Memory B cell (primary cell): ENCODE measurements at regions not wholly inside any gene's neighbourhood (a gene's known extent, or its start where the extent isn't known, plus 50 kb on each side); places are given as distances from the start of the nearest gene placed in this dataset.

Experiments used
- ATAC-seq: fragments of 150-1000 bp; cut with Tn5 transposase; 2 replicates; pipeline ENCODE4 v1.10.0; 2021; ENCODE audit warnings: low read depth, mild to moderate bottlenecking, moderate library complexity
- DNase-seq, 2 donors: peaks; one replicate each; pipeline ENCODE4 v3.0.0; 2022; ENCODE audit warnings: low spot score in 2 of 2
- H3K27ac Mint-ChIP-seq: one replicate; pipeline ENCODE4 v1.8.0; 2022; ENCODE audit warnings: mild to moderate bottlenecking, moderate library complexity, mixed read lengths
- H3K27me3 Mint-ChIP-seq: one replicate; pipeline ENCODE4 v1.8.0; 2022; ENCODE audit warnings: mixed read lengths
- H3K36me3 Mint-ChIP-seq: one replicate; pipeline ENCODE4 v1.8.0; 2022; ENCODE audit warnings: mild to moderate bottlenecking, mixed read lengths
- H3K4me1 Mint-ChIP-seq: one replicate; pipeline ENCODE4 v1.8.0; 2022; ENCODE audit warnings: mixed read lengths
- H3K4me3 Mint-ChIP-seq: one replicate; pipeline ENCODE4 v1.8.0; 2022; ENCODE audit warnings: mild to moderate bottlenecking, moderate library complexity, mixed read lengths
- H3K9me3 Mint-ChIP-seq: one replicate; pipeline ENCODE4 v1.8.0; 2022; ENCODE audit warnings: mixed read lengths

DNA sequence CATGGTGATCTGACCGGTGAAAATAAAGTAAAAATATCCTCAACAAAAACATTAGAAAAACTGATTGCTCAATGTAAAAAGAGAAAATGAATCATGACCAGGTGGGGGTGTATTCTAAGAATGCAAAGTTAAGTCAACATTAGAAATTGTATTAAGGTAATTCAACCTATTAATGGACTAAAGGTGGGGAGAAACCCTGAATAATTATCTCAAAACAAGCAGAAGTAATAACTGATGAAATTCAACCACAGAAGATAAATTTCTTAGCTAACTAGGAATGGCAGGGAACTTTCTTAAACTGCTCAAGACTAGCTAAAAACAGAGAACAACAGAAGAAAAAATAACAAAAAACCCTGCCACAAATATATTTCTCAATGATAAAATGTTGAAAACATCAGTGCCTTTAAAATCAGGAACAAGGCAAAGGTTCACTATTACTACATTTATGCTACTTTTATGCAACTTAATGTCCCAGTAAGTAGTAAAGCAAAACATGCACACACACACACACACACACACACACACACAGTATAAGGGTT is 204.4 kb upstream of the THBS1 start:
- Mint-ChIP-seq H3K4me1 (no peaks in the 10 kb centered on the region), H3K9me3 (peaks cover 8% of the 10 kb centered on the region), H3K4me3 (no peak overlapping the region), H3K27me3 (peaks cover 3% of the 10 kb centered on the region), H3K27ac (no peak overlapping the region), H3K36me3 (no peaks in the 10 kb centered on the region)
- no peak for DNase-seq
- ATAC-seq, result no peak

GRCh38 chr15:39381517-39381916 is 199.4 kb upstream of the THBS1 start:
- no peak overlapping the region for H3K4me3 Mint-ChIP-seq
- ATAC-seq, result no peak
- no peaks in the 10 kb centered on the region for H3K36me3 Mint-ChIP-seq
- no peak for DNase-seq
- H3K4me1 Mint-ChIP-seq, result no peaks in the 10 kb centered on the region
- H3K9me3 Mint-ChIP-seq, result peaks cover 3% of the 10 kb centered on the region
- H3K27ac Mint-ChIP-seq, result peak overlapping the region; percentile 31
- H3K27me3 Mint-ChIP-seq, result peaks cover 3% of the 10 kb centered on the region

DNA sequence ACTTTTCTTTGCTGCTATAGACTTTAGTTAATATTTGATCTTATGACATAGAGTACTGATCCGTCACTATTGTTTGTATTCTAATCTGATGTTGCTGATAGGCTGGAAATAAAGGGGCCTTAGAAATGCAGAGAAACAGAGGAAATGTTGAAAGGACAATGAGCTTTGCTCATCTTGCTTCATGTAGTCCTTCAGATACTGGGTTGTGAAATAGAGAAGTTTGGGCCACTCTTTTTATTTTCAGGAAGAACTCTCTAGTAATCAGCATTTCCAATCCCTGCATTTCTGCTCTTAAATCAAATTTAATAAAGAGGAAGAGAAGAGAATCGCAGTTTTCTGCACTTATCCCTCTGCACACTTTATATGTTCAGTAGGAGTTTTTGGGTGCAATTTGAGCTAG is 192.8 kb upstream of the THBS1 start:
- ATAC-seq, result no peak
- no peak for DNase-seq
- no peak overlapping the region for H3K4me3 Mint-ChIP-seq
- H3K27me3 Mint-ChIP-seq, result no peaks in the 10 kb centered on the region
- no peaks in the 10 kb centered on the region for H3K4me1 Mint-ChIP-seq
- no peak overlapping the region for H3K27ac Mint-ChIP-seq
- no peaks in the 10 kb centered on the region for H3K9me3 Mint-ChIP-seq
- H3K36me3 Mint-ChIP-seq, result no peaks in the 10 kb centered on the region

DNA sequence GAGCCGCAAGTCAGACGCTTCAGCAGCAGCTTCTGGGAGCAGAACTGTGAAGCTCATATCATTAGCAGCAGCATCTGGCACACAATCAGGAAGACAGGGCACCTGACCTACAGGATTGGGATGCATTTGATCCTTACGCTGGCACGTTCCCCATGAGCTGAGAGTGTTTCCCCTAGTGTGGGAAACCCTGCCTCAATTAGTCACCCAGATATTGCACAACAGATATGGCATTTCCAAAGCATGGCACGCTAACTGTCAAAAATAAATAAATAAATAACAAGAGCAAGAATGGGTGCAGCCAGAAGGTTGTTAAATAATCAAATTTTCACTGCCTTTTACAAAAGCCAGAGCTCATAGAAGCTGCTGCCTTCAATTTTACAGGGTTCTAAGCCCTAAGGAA is 189.6 kb upstream of the THBS1 start:
- Mint-ChIP-seq H3K27me3 (peaks cover 3% of the 10 kb centered on the region), H3K27ac (no peak overlapping the region), H3K4me1 (no peaks in the 10 kb centered on the region), H3K36me3 (no peaks in the 10 kb centered on the region), H3K4me3 (no peak overlapping the region), H3K9me3 (no peaks in the 10 kb centered on the region)
- ATAC-seq, result no peak
- no peak for DNase-seq

DNA sequence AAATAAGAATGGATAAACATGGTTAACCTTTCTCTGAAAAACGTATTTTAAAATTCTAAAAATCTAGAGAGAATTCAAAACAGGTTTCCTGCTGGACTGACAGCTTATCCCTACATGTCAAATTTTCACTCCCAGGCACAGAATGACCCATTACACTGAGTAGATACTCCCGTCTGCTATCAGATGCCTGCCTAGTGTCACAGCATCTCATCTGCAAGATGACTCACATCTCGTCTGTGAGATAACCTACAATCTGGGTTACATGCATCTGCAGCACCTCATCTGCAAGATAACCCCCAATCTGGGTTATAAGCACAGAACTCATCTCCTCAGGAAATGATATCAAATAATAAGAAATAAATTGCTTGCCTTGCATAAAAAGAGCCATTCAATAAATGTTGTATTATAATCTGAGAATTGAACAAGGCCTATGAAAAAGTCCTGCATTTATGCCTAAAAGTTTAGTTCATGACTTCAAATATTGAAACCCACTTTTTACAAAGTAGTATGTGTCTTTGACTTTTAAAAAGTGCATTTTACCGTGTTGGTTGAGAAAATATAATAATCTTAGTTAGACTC is 188.3 kb upstream of the THBS1 start:
- H3K27ac Mint-ChIP-seq, result no peak overlapping the region
- ATAC-seq, result no peak
- H3K27me3 Mint-ChIP-seq, result peaks cover 3% of the 10 kb centered on the region
- no peak for DNase-seq
- no peak overlapping the region for H3K4me3 Mint-ChIP-seq
- H3K4me1 Mint-ChIP-seq, result no peaks in the 10 kb centered on the region
- H3K36me3 Mint-ChIP-seq, result no peaks in the 10 kb centered on the region
- no peaks in the 10 kb centered on the region for H3K9me3 Mint-ChIP-seq

DNA sequence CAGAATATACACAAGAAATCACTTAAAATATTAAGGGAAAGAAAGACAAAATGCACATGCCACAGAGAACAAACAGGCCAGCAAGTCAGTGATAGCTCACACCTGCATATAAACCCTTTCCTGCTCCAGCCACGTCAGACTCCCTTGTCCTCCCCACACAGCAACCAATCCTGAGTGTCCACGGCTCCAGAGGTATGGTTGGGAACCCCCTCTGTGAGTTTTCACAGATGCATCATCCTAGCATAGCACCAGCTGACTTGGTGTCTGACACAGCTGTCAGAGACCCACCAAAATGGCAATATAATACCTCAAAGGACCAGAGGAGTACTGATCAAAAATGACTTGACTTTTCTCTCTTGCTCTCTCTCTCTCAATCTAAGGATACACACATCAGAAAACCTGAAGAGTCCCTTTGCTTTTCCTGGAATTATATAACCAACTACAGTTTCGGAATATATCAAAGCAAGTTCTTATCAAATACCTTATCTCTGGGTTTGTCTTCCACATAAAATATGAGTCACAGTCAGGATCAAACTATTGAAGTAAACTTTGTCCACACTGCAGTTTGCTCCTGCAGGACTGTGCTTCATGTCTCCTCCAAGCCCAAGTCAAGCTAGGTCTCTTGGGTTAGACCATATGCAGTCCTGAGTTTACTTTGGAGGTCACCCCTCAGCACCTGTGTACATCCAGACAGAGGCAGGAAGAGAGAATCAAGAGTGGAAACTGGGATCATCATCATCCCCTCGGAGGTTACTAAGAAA is 187.1 kb upstream of the THBS1 start:
- DNase-seq, result no peak
- H3K27me3 Mint-ChIP-seq, result peaks cover 5% of the 10 kb centered on the region
- H3K27ac Mint-ChIP-seq, result no peak overlapping the region
- no peaks in the 10 kb centered on the region for H3K36me3 Mint-ChIP-seq
- no peak overlapping the region for H3K4me3 Mint-ChIP-seq
- ATAC-seq, result no peak
- no peaks in the 10 kb centered on the region for H3K4me1 Mint-ChIP-seq
- no peaks in the 10 kb centered on the region for H3K9me3 Mint-ChIP-seq

DNA sequence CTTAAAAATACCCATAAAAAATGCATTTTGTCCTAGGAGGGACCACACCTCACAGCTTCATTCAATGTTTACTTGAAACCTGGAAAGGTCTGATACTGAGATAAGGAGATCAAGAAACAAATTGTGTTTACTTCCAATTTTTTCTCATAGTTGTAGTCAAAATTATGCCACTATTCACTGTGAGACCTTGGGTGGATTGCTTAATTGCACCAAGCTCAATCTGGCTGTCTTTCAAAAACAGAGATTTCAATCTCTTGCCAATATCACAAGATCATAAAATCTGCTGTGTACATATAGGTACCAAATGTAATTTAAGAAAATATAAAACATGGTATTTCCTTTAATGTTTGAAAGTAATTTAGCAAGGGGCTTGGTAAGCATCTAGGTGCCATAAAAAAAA is 186.4 kb upstream of the THBS1 start:
- ATAC-seq, result no peak
- DNase-seq, result no peak
- H3K9me3 Mint-ChIP-seq, result no peaks in the 10 kb centered on the region
- peaks cover 5% of the 10 kb centered on the region for H3K27me3 Mint-ChIP-seq
- H3K27ac Mint-ChIP-seq, result no peak overlapping the region
- H3K4me3 Mint-ChIP-seq, result no peak overlapping the region
- H3K36me3 Mint-ChIP-seq, result no peaks in the 10 kb centered on the region
- H3K4me1 Mint-ChIP-seq, result no peaks in the 10 kb centered on the region

DNA sequence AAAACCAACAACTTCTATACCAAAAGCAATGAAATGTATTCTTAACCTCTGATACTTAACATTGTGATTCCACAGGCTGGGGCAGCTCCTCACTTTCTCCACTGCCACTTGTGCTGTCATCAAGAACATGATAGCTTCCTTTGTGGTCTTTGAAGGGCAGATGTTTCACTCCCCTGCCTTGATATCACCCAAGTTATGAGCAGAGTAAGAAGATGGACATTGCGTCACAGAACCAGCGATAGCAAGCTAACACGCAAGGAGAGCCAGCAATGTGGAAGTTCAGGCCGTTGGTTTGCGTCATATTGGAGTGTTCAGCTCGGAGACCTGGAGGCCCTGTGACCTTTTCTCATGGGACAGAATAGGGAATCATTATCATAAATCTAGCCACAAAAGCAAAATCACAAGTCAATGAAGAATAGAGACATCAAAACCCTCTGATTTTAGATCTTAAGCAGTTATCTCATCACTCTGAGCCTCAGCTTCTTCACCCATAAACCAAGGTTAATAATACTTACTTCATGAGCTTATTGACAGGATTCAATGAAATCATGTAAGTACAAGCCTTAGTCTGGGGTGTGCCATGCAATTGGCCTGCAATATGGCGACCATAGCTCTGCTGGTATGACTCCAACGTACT is 183.8 kb upstream of the THBS1 start:
- H3K4me1 Mint-ChIP-seq, result no peaks in the 10 kb centered on the region
- H3K4me3 Mint-ChIP-seq, result no peak overlapping the region
- no peaks in the 10 kb centered on the region for H3K9me3 Mint-ChIP-seq
- no peak for ATAC-seq
- H3K27me3 Mint-ChIP-seq, result peaks cover 5% of the 10 kb centered on the region
- DNase-seq, result no peak
- H3K36me3 Mint-ChIP-seq, result no peaks in the 10 kb centered on the region
- no peak overlapping the region for H3K27ac Mint-ChIP-seq

DNA sequence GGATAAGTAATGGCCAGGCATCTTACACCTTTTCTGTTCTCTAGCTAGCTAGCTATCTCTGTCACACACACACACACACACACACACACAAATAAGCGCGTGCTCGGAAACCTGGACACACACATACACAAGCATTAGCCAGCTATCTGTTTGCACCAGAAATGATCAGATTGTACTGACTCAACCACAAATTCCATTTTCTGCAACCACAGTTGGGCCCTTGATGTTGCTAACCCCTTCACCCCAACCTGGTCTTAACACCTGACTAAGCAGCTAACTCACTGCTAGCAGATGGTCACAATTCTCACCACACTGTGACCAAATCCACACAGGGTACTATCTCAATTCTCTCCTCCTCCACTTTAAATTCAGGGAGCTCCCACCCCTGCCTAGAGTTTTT is 183.0 kb upstream of the THBS1 start:
- ATAC-seq (no peak), DNase-seq (no peak)
- no peaks in the 10 kb centered on the region for H3K36me3 Mint-ChIP-seq
- H3K27me3 Mint-ChIP-seq, result peaks cover 5% of the 10 kb centered on the region
- no peak overlapping the region for H3K27ac Mint-ChIP-seq
- no peaks in the 10 kb centered on the region for H3K9me3 Mint-ChIP-seq
- no peak overlapping the region for H3K4me3 Mint-ChIP-seq
- H3K4me1 Mint-ChIP-seq, result no peaks in the 10 kb centered on the region

GRCh38 chr15:39399600-39399999 is 181.3 kb upstream of the THBS1 start:
- ATAC-seq (no peak), DNase-seq (no peak)
- Mint-ChIP-seq H3K36me3 (no peaks in the 10 kb centered on the region), H3K9me3 (no peaks in the 10 kb centered on the region), H3K27me3 (peaks cover 5% of the 10 kb centered on the region), H3K4me3 (no peak overlapping the region), H3K27ac (no peak overlapping the region), H3K4me1 (no peaks in the 10 kb centered on the region)

DNA sequence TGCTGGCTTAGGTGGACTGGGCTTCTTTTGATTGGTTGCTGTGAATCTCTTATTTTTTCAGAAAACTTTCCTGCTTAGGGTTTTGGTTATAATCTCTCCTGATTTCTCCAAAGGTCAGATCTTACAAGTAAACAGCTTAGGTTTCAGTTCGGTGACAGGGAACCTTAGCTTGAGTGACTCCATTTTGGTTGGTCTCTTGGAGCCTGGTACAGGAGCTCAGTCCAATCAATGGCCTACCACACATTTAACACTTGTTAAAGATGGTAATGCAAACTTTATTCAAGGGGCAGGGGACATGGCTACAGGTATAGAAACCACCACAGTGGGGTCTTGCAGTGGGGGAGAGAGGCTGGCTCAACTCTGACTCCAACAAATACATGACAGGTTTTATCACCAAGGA is 180.9 kb upstream of the THBS1 start:
- Mint-ChIP-seq H3K27me3 (peaks cover 4% of the 10 kb centered on the region), H3K36me3 (no peaks in the 10 kb centered on the region), H3K4me1 (no peaks in the 10 kb centered on the region), H3K27ac (no peak overlapping the region), H3K4me3 (no peak overlapping the region), H3K9me3 (no peaks in the 10 kb centered on the region)
- ATAC-seq (no peak), DNase-seq (no peak)

DNA sequence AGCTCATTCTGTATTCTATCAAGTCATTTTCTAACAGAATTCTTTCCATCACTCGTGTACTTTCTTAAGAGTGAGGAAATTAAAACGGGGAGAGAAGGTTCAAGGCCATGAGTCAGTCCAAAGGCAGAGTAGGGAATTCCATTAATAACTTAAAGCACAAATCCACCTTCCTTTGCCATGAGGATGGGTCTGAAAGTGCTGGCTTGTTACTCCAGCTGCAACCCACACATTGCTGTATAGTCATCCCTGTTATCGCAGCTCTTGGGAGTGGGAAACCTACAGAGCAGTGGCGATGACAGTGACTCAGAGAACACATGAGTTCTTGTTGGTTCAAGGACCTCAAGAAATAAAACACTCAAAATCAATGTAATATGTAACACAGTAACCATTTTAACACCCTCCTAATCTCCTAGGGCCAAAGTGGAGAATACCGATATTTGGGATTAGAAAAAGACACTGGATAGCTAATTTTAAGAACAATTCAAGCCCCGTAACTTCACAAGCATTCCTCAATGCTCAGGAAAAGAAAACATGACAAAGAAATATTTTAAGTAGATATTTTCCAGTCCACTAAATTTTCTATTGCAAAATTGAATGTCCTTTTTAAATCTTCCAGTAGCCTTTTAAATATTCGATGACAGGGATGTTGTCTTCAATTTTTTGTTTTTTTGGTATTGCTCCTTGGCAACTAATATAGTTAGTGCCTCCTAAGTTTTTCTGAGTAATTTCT is 179.9 kb upstream of the THBS1 start:
- H3K9me3 Mint-ChIP-seq, result no peaks in the 10 kb centered on the region
- no peaks in the 10 kb centered on the region for H3K36me3 Mint-ChIP-seq
- H3K4me1 Mint-ChIP-seq, result no peaks in the 10 kb centered on the region
- H3K27ac Mint-ChIP-seq, result no peak overlapping the region
- no peak overlapping the region for H3K4me3 Mint-ChIP-seq
- DNase-seq, result no peak
- peaks cover 2% of the 10 kb centered on the region for H3K27me3 Mint-ChIP-seq
- no peak for ATAC-seq

DNA sequence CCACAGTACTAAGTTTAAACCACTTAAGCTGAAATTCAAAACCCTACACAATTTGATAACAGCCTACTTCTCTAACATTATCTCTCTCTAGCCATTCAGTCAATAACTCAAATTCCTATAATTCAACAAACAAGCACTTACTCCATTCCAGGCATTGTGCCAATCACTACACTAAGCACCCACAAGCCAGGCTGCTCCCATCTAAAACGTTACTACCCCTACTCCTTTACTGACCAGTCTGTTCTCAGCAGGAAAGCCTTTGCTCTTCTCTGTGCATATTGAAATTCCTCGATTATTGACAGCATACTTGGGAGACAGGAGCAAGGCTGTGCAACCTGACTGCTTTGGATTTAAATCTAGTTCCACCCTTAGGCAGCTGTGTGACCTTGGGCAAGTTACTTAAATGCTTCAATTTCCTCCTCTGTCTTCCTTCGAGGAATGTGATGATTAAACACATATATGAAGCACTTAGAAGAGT is 177.2 kb upstream of the THBS1 start:
- Mint-ChIP-seq H3K4me1 (no peaks in the 10 kb centered on the region), H3K27me3 (no peaks in the 10 kb centered on the region), H3K27ac (no peak overlapping the region), H3K36me3 (no peaks in the 10 kb centered on the region), H3K9me3 (no peaks in the 10 kb centered on the region), H3K4me3 (no peak overlapping the region)
- no peak for ATAC-seq
- DNase-seq, result no peak

GRCh38 chr15:39404767-39405181 is 176.1 kb upstream of the THBS1 start:
- no peaks in the 10 kb centered on the region for H3K36me3 Mint-ChIP-seq
- H3K4me1 Mint-ChIP-seq, result no peaks in the 10 kb centered on the region
- no peaks in the 10 kb centered on the region for H3K27me3 Mint-ChIP-seq
- no peak for ATAC-seq
- H3K9me3 Mint-ChIP-seq, result no peaks in the 10 kb centered on the region
- no peak overlapping the region for H3K27ac Mint-ChIP-seq
- no peak overlapping the region for H3K4me3 Mint-ChIP-seq
- DNase-seq, result no peak
